D721Med (cell line): ENCODE measurements at regions not wholly inside any gene's neighbourhood (a gene's known extent, or its start where the extent isn't known, plus 50 kb on each side); places are given as distances from the start of the nearest gene placed in this dataset.
"Not testable (repeated sequence)": the region's sequence is repeated elsewhere in the genome, so short reads cannot be mapped to it uniquely, and the experiment has no call there.

ENCODE experiments used
- DNase-seq: peaks from one replicate; pipeline ENCODE4 v3.0.0; 2011; ENCODE audit warnings: low spot score; ENCODE audit not compliant: insufficient read length
- FAIRE-seq: peaks from 2 replicates; lab custom pipeline; 2011; peaks lifted over from hg19 to GRCh38; lab: Jason Lieb, UNC
- TF ChIP-seq, protein P1 (sequence below): IDR thresholded peaks from 2 replicates; pipeline ENCODE4 v1.5.1; 2012; ENCODE audit warnings: mild to moderate bottlenecking, control low read depth; ENCODE audit not compliant: insufficient read depth; ENCODE audit errors: missing control alignments

DNA sequence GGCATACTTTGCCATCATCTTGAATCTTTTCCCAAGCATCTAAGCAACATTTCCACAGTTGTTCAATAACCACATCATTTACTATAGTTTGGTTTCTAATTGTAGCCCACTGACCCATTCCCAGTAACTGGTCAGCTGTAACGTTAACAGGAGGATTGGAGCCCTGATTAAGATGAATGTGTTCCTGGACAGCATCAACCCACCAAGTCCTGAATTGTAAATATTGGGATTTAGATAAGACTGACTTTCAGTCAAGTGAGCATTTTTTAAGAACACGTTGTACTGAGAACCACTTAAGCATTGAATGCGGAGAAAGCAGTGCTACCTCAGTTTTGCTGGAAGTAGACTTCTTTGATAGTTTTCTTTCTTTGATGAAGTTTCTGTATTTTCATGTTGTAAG is 53.3 kb upstream of the ARL4D start:
- DNase-seq, FAIRE-seq: not testable (repeated sequence)

DNA sequence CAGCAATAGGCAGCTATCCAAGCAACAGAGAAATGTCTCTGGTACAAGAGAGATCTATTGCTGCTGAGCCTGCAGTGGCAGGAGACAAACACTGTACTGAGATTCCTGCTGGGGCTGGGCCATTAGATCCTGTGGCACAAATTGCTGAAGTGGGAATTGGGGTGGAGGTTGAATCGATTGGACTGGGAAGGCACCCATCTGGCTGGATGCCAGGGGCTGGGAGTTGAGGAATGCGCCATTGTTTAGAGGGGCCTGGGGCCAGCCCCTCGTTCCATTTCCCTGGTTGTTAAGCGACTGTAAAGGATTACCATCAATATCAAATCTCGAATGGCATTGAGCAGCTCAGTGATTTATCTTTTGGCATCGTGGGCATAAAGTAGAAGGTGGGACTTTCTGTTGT is 54.1 kb upstream of the ARL4D start:
- TF ChIP-seq, protein P1, sequence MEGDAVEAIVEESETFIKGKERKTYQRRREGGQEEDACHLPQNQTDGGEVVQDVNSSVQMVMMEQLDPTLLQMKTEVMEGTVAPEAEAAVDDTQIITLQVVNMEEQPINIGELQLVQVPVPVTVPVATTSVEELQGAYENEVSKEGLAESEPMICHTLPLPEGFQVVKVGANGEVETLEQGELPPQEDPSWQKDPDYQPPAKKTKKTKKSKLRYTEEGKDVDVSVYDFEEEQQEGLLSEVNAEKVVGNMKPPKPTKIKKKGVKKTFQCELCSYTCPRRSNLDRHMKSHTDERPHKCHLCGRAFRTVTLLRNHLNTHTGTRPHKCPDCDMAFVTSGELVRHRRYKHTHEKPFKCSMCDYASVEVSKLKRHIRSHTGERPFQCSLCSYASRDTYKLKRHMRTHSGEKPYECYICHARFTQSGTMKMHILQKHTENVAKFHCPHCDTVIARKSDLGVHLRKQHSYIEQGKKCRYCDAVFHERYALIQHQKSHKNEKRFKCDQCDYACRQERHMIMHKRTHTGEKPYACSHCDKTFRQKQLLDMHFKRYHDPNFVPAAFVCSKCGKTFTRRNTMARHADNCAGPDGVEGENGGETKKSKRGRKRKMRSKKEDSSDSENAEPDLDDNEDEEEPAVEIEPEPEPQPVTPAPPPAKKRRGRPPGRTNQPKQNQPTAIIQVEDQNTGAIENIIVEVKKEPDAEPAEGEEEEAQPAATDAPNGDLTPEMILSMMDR, result no peak
- no peak for FAIRE-seq
- no peak for DNase-seq

DNA sequence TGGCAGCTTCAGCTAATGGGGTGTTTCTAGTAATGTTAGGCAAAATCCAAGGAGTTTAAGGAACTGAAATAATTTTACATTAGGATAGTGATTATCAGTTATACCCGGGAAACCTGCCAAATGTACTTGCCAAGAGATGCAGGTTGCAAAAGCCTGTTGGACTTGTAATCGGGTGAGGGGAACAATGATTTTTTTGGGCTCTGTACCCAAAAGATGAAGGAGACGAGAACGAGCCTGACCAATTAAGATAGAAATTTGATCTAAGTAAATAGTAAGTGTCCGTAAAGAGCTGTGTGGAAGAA is 56.3 kb upstream of the ARL4D start:
- FAIRE-seq, result no peak
- no peak for DNase-seq
- TF ChIP-seq, protein P1, result no peak

DNA sequence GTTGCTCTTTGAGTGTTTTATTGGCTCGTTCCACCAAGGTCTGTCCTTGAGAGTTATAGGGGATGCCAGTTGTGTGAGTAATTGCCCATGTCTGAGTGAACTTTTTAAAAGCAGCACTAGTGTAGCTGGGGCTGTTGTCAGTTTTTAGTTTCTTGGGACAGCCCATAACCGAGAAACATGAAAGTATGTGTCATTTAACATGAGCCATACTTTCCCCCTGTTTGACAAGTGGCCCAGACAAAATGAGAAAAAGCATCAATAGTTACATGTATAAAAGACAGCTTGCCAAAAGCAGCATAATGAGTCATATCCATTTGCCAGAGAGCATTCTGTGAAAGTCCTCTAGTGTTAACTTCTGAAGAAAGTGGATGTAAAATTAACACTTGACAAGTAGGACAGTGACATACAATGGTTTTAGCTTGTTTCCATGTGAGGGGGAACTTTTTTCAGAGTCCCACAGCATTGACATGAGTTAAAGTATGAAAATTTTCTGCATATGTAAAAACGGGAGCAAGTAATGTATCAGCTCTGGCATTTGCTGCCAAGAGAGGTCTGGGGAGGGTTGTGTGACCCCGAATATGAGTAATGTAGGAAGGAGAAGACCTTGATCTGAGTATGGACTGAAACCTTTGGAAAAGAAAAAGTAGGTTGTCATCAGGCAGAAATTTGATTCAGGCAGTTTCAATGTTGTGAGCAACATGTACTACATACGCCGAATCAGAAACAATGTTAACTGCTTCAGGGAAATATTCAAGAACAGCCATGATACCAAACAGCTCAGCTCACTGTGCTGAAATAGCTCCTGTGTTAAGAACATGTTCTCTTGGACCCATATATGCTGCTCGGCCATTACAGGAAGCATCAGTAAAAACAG is 56.8 kb upstream of the ARL4D start:
- no peak for FAIRE-seq

DNA sequence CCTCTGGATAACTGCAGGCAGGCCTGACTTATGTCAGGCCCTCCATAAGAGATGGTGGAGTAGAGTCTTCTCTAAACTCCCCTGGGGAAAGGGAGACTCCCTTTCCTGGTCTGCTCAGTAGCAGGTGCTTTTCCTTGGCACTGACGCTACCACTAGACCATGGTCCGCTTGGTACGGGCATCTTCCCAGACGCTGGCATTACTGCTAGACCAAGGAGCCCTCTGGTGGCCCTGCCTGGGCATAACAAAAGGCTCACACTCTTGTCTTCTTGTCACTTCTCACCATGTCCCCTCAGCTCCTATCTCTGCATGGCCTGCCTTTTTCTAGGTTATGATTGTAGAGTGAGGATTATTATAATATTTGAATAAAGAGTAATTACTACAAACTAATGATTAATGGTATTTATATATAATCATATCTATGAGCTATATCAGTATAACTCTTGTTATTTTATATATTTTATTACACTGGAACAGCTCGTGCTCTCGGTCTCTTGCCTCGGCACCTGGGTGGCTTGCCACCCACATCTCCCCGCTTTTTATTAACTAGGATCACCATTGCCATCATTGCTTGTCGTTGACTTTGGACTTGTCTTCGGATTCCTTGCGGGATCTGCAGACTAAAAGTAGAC is 59.8 kb upstream of the ARL4D start:
- DNase-seq, result no peak

More for the DNA sequence above, 56.8 kb upstream of the ARL4D start:
- no peak for DNase-seq
- TF ChIP-seq, protein P1, result no peak

DNA sequence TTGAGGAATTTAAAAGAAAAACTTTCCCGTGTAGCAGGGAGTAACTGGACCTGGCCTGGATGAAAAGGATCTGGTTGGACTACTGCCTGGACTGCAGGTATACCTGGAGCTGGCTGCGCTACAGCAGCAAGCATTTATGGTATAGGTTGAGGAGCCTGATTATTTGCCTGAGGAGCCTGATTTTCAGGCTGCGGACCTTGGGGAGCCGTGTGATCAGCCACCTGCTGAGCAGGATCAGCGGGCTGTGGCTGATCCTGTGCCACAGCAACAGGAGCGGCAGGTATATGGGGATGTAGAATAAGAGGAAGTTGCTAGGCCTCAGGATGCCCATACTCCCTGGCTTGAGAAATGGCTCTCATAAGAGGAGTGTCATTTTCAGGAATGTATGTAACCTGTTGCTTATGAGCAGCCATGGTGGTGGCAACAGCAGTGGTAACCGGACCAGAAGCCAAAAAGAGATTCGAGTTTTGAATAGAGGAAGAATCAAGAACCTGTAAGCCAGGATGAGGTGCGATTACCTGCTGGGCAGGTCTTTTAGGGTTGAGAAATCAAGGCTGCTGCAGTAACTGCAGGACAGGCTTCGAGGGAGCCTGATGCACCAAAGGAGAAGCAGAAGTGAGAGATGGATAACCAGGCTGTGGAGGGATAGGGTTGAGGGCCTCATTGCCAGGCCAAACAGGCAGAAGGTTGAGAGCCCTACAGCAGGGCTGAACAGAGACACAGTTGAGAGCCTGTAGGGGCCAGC is 60.9 kb upstream of the ARL4D start:
- FAIRE-seq (no peak), DNase-seq (no peak)
- TF ChIP-seq, protein P1, result no peak

More for the DNA sequence above, 59.8 kb upstream of the ARL4D start:
- FAIRE-seq, result no peak
- TF ChIP-seq, protein P1, result peak; percentile 70

DNA sequence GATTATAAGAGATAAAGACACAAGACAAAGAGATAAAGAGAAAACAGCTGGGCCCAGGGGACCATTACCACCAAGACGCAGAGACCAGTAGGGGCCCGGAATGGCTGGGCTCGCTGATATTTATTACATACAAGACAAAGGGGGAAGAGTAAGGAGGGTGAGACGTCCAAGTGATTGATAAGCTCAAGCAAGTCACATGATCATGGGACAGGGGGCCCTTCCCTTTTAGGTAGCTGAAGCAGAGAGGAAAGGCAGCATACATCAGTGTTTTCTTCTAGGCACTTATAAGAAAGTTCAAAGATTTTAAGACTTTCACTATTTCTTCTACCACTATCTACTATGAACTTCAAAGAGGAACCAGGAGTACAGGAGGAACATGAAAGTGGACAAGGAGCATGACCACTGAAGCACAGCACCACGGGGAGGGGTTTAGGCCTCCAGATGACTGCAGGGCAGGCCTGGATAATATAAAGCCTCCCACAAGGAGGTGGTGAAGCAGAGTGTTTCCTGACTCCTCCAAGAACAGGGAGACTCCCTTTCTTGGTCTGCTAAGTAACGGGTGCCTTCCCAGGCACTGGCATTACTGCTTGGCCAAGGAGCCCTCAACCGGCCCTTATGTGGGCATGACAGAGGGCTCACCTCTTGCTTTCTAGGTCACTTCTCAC is 63.9 kb upstream of the ARL4D start:
- DNase-seq (no peak), FAIRE-seq (no peak)
- TF ChIP-seq, protein P1, result no peak
